GM18517 (cell line): ENCODE measurements at regions not wholly inside any gene's neighbourhood (a gene's known extent, or its start where the extent isn't known, plus 50 kb on each side); places are given as distances from the start of the nearest gene placed in this dataset.
"Not testable (repeated sequence)": the region's sequence is repeated elsewhere in the genome, so short reads cannot be mapped to it uniquely, and the experiment has no call there.

ENCODE experiments used
- ATAC-seq: cut with Tn5 transposase; IDR thresholded peaks from one replicate; pipeline ENCODE4 v1.9.1; 2021; ENCODE audit warnings: mild to moderate bottlenecking, moderate library complexity; ENCODE audit not compliant: unreplicated experiment

GRCh38 chr6:43891072-43891870 lies 121.3 kb downstream of the VEGFA start:
- no peak for ATAC-seq

GRCh38 chr6:43890197-43891062 lies 120.4 kb downstream of the VEGFA start:
- ATAC-seq, result no peak

GRCh38 chr6:43887906-43888683 lies 118.1 kb downstream of the VEGFA start:
- ATAC-seq, result no peak

DNA sequence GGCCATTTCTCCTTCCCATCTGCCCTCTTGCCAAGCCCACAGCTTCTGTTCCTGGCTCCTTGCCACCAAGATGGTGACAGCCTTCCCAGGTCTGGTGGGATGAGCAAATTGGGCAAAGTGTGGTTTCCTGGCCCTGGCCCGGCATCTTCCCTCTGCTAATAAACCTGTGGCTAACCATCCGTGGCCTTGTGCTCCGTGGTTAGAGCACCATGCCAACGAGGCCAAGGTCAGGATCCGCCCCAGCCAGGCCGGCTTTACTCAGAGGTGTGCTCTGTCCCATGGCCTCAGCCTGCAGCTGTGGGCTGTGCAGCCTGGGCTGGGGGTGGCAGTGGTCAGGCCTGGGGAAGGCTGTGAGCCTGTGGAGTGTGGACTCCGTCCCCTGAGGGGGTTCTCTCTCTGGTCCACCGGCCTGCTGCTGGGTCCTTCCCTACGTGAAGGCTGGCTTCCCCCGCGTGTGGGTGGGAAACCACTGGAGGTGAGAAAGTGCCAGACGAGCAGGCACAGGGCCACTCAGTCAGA lies 117.4 kb downstream of the VEGFA start:
- no peak for ATAC-seq

DNA sequence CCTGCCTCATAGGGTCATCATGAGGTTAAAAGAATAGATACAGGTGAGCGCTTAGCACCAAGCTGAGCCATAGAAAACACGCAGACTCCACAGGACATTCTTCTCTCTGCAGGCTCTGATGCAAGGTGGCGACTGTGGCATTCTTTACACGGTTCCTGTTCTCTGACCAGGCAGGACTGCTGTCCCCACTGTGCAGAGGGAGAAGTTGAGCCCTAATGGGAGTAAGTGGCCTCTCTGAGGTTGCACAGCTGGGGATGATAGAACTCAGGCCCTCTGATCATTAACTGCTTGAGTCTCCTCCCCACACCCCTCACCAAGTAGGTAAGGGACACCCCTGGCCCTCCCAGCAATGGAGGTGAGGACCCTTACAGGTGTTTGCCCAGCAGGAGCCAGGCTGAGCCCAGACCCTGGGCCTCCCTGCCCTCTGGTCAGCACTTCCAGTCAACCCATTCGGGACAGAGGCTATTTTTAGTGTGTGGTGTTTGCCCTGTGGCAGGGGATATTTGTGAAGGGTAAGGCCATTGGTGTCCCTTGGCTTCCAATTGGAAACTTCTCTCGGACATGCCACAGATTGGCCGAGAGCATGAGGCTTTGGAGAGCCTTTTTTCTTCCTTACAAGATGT lies 116.8 kb downstream of the VEGFA start:
- no peak for ATAC-seq

GRCh38 chr6:43886067-43886461 lies 116.1 kb downstream of the VEGFA start:
- ATAC-seq, result no peak

DNA sequence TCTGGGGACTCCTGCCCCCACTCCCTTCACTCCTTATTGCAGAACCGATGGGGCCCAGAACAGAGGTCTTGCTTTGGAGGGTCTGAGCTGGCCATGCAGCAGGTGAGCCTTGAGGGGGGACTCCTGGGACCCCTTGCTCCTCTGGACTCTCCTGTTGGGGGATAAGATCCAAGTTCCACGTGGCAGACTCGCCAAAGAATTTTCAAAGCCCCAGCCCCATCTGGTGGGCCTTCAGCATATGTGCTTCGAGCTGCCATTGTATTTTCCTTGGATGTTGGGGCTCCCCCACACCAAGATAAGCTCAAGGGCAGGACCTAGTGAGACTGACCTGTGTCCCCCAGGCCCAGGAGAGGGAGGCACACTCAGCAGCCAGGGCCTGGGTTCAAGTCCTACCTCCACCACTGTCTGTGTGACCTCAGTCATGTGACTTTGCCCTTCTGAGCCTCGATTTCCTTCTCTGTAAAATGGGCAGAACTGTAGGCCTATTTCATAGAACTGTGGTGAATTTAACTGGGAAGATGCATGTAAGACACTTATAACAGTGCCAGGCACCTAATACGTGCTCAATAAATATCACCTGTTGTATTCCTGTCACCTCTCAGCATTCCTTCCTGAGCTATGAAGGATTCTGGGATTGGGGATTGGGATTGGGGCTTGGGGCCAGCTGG lies 115.5 kb downstream of the VEGFA start:
- ATAC-seq, result no peak

- no peak for ATAC-seq
Measured at GRCh38 chr6:43884652-43885022, 114.6 kb downstream of the VEGFA start.

- ATAC-seq, result no peak
Measured at GRCh38 chr6:43883847-43884651, 114.0 kb downstream of the VEGFA start.

DNA sequence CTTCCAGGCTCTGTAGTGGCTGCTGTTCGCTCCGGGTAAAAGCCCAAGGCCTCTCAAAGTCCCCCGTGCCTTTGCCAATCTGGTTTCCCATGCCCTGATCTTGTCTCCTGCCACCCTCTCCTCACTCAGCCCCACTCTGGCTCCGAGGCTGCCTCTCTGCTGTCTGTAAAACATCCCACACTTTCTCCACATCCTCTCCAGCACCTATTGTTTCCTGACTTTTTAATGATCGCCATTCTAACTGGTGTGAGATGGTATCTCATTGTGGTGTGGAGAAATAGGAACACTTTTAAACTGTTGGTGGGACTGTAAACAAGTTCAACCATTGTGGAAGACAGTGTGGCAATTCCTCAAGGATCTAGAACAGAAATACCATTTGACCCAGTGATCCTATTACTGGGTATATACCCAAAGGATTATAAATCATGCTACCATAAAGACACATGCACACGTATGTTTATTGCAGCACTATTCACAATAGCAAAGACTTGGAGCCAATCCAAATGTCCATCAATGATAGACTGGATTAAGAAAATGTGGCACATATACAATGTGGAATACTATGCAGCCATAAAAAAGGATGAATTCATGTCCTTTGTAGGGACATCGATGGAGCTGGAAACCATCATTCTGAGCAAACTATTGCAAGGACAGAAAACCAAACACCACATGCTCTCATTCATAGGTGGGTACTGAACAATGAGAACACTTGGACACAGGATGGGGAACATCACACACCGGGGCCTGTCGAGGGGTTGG lies 112.9 kb downstream of the VEGFA start:
- not testable (repeated sequence) for ATAC-seq

DNA sequence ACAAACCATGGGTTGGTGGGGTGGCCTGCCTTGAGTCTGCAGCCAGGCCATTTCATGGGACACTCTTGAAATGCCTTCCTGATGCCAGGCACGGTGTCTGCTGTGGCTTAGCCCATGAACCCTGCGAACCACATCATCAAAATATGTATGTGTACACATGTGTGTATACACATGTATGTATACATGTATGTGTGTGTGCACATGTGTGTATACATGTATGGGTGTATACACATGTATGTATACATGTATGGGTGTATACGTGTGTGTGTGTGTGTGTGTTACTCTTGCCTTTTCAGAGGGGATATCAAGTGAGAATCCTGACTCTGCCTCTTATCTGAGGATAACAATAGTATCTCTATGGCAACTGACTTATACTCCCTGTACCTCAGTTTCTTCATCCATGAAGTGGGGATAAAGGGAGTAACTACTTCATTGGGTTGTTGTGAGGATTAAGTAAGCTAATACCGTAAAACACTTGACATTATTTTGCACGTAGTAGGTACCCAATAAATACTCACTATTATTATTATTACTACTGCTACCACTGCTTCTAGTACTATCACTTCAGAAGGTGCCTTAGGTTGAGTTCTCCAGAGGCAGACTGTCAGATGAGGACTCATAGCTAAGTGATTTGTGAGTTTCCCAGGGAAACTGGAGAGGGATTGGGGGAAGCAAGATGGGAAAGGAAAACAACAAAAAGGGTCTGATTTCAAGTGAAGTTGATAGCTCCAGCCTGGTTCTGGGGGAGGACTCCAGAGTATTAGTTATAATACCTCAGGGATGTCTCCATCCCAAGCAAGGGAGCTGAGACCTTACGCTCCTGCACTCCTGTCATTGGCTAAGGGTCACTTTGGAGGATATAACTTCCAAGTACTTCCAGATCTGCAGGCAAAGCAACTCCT lies 110.5 kb downstream of the VEGFA start:
- no peak for ATAC-seq

GRCh38 chr6:43879722-43880121 lies 109.7 kb downstream of the VEGFA start:
- ATAC-seq, result no peak

DNA sequence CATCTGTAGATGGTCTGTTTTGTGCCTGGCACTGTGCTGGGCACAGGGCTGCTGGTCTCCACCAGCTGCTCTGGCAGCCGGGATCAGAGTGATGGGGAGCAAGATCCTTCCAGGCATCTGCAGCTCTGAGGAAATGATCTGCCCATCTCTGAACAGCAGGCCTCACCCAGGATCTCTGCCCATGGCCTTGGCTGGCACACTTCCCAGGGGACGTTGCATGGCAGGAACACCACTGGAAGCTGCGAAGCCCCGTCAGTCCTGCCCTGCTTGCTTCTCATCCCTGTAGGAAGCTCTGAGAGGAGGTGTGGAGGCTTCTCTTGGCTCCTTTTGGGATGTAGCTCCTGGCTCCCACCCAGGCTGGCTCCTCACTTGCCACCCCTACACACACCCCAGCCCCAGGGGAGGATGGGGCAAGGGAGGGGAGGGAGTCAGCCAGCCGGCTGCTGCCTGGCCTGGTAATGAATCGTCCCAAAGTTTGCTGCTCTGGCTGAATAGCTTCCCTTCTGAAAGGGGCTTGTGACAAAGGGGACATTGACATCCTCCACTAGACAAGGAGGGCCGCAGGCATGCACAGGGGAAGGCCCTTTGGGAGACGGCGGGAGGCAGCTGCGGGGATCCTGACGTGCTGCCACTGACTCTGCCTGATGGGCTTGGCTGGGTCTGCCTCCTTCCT lies 108.9 kb downstream of the VEGFA start:
- ATAC-seq, result no peak

DNA sequence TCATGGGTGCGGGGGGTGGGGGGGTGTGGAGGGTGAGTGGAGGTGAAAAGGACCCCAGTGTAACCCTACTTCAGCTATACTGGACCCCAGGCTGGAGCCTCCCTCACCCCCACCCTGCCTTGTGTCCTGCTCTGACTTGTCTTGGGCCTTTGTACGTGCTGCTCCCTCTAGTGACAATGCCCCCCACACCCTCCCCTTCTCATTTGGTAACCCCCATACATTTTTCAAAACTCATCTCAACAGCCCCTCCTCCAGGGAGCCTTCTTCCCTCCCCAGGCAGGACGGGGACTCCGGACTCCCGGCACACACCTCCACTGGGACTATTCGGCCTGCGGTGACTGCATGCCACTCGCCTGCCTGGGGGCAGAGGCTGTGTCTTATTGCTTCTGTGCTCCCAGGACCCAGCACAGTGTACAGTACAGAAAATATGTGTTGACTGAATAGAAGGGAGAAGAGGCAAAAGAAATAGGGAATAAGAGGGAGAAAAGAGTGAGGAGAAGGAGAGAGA lies 108.2 kb downstream of the VEGFA start:
- no peak for ATAC-seq

DNA sequence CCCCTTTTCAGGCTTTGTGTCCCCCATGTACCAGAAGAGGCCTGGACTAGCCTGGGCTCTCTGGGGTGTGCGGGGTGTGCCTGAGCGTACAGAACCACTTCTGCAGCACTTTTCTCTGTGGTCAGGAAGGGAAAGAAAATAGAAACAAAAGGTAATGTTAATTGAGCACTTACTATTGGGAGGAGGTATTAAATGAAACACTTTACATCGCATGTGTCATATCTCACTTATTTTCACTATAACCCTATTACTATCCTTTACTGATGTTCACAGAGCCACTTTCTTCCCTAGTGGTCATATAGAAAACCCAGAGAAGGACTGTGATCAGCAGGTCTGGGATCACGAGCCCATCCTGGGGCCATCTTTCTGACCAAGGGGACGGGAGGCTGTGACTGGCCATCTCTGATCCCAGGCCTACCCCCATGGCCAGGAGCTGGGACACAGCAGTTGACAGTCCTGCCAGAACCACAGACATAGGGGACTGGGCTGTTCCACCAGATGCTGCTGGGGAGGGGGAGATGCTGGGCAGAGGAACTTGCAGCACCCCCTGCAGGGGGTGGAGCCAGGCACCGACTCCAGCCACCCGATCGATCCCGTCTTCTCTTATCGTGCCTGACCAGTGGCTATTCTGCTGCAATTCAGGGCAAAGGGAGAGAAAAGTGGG lies 107.6 kb downstream of the VEGFA start:
- ATAC-seq, result no peak

GRCh38 chr6:43877036-43877435 lies 107.0 kb downstream of the VEGFA start:
- ATAC-seq, result no peak
